ENCODE measurements at regions not wholly inside any gene's neighbourhood (a gene's known extent, or its start where the extent isn't known, plus 50 kb on each side); places are given as distances from the start of the nearest gene placed in this dataset.
"Not testable (repeated sequence)": the region's sequence is repeated elsewhere in the genome, so short reads cannot be mapped to it uniquely, and the experiment has no call there.

DNA sequence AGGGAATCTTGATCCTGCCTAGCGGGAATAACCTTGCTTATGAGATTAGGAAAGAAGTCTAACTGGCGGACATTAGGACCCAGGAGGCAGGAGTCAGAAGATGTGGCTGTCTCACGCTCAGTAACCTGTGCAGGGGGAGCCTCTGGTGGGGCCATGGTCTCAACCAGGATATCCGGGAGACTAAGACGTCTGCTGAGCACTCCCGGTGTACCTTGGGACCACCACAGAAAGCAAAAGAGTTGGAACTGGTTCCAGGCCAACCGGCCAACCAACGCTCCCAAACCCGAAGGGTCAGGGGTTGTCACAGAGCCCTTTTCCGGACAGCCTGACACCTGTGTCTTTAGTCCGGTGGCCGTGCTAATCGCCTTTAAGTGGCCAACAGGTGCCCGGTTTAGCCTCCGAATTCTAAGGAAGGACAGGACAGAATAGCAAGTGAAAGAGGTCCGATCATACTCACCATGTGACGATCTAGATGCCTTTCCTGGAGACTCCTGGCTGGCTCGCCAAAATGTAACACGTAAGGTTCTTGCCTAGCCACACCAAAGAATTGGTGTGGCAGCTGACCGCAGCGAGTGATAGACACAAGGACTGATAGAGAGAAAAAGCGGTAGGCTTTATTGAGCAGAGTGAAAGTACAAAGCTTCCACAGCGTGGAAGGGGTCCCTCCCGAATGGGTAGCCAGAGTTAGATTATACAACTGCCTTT lies 103.9 kb upstream of the DIAPH3 start:
- peak overlapping the region; percentile 88 for H3K27ac ChIP-seq
- TF ChIP-seq, protein P1, sequence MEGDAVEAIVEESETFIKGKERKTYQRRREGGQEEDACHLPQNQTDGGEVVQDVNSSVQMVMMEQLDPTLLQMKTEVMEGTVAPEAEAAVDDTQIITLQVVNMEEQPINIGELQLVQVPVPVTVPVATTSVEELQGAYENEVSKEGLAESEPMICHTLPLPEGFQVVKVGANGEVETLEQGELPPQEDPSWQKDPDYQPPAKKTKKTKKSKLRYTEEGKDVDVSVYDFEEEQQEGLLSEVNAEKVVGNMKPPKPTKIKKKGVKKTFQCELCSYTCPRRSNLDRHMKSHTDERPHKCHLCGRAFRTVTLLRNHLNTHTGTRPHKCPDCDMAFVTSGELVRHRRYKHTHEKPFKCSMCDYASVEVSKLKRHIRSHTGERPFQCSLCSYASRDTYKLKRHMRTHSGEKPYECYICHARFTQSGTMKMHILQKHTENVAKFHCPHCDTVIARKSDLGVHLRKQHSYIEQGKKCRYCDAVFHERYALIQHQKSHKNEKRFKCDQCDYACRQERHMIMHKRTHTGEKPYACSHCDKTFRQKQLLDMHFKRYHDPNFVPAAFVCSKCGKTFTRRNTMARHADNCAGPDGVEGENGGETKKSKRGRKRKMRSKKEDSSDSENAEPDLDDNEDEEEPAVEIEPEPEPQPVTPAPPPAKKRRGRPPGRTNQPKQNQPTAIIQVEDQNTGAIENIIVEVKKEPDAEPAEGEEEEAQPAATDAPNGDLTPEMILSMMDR (IDR thresholded peaks at IDR 0.05), result 0 out of 2 replicates have a peak, but pooled peaks have one; percentile 5
- no peak for TF ChIP-seq ZFX (IDR thresholded peaks at IDR 0.05; ENCODE audit: borderline replicate concordance)

DNA sequence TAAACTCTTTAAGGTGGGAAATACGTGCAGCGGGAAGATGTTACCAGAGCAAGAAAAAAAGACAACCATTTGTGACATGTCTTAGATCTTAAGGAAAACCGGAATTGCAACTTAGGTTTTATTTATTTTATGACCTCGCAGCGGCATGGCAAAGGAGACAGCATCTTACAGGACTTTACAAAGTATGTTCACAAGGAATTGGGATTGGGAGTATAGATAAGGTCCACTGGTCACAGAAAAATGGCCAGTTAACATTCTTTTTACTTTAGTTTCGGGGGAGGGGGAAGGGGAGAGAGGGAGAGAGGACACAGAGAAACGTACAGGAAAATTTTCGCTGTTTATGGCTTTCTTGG lies 104.5 kb upstream of the DIAPH3 start:
- TF ChIP-seq, protein P1 (IDR thresholded peaks at IDR 0.05), result no peak
- no peak for TF ChIP-seq ZFX (IDR thresholded peaks at IDR 0.05; ENCODE audit: borderline replicate concordance)
- H3K27ac ChIP-seq, result peak overlapping the region; percentile 88

DNA sequence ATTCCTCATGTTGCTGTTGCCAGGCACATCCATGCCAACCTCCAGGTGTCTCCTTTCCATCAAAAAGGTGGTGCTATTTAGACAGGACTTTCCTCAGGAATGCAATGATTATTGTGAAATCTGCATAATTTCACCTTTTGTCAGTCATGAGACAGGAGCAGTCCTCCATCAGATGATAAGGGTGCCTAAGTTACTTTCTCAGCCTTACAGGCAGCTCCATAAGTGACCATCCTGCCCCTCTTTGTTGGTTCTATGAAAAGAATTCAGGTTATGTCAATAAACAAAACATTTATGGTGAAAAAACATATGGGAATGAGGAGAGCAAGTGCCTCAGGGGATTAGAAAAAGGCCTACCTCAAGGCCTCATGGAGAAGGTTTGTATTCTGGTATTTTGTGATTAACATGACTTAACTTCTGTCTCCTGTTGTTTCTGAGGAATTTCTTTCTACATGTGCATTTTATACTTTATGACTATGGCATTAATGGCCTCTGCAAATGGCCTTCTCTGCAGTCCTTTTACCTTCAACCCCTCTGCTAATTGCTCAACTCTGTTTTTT lies 110.3 kb upstream of the DIAPH3 start:
- H3K27ac ChIP-seq, result no peak overlapping the region
- no peak for TF ChIP-seq ZFX (IDR thresholded peaks at IDR 0.05; ENCODE audit: borderline replicate concordance)
- TF ChIP-seq, protein P1 (IDR thresholded peaks at IDR 0.05), result no peak

DNA sequence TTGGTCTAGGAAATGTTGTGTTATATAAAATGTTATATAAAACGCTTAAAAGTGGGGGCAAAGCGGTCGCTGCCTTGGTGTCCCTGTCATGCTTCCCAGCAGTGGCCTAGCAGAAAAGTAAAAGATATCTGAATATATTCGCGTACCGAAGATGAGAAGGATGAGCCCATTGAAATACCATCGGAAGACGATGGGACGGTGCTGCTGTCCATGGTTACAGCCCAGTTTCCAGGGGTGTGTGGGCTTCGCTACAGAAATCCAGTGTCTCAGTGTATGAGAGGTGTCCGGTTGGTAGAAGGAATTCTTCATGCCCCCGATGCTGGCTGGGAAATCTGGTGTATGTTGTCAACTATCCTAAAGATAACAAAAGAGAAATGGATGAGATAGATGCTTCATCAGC lies 110.9 kb upstream of the DIAPH3 start:
- TF ChIP-seq ZFX (IDR thresholded peaks at IDR 0.05; ENCODE audit: borderline replicate concordance), result no peak
- TF ChIP-seq, protein P1 (IDR thresholded peaks at IDR 0.05), result no peak
- H3K27ac ChIP-seq, result no peak overlapping the region

DNA sequence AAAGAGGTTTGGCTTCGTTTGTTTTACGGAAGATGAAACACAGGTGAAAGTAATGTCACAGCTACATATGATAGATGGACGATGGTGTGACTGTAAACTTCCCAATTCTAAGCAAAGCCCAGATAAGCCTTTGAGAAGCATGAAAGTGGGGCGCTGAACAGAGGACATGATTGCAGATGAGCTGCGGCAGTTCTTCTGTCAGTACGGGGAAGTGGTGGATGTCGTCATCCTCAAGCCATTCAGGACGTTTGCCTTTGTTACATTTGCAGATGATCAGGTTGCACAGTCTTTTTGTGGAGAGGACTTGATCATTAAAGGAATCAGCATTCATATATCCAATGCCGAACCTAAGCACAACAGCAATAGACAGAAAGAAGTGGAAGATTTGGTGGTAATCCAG lies 111.5 kb upstream of the DIAPH3 start:
- H3K27ac ChIP-seq, result no peak overlapping the region
- TF ChIP-seq, protein P1 (IDR thresholded peaks at IDR 0.05), result no peak
- no peak for TF ChIP-seq ZFX (IDR thresholded peaks at IDR 0.05; ENCODE audit: borderline replicate concordance)

DNA sequence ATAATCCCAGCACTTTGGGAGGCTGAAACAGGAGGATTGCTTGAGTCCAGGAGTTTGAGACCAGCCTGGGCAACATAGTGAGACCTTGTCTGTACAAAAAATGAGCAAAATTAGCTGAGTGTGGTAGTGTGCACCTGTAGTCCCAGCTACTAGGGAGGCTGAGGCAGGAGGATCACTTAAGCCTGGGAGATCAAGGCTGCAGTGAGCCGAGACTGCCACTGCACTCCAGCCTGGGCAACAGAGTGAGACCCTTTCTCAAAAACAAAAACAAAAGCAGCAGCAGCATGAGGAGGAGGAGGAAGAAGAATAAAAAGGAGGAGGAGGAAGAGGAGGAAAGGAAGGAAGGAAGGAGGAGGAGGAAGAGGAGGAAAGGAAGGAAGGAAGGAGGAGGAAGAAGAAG lies 116.5 kb upstream of the TDRD3 start:
- H3K27ac ChIP-seq, result not testable (repeated sequence)

DNA sequence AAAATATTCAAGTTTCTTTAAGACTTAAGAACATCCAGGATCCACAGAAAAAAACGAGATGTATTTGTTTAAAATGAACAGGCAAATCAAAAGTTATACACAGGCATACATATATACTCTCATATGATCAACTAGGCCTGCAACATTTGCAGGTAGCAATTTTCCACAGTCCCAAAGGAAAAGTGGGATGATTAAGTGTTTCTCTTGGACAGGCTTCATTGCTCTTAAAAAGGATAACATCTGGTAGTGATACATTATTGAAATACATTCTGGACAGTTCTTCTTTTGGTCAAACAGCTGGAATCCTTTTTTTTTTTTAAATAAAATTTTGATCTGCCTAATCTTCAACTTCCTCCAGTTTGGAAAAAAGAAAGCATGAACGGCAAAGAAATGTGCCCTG lies 114.8 kb upstream of the TDRD3 start:
- TF ChIP-seq, protein P1 (IDR thresholded peaks at IDR 0.05), result no peak
- TF ChIP-seq ZFX (IDR thresholded peaks at IDR 0.05; ENCODE audit: borderline replicate concordance), result no peak
- H3K27ac ChIP-seq, result no peak overlapping the region

DNA sequence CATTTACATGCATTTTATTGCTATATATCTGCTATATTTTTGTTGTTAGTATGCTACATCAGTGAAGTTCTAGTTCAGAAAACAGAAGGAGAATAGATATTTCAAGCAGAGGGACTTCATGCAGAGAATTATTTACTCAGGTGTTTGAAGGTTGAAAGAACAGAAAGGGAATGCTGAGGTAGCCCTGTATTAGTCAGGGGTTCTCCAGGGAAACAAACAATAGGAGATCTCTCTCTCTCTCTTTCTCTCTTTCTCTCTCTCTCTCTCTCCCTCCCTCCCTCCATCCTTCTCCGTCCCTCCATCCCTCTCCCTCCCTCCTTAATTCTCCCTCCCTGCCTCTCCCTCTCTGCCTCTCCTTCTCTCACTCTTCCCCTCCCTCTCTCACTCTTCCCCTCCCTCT lies 114.3 kb upstream of the TDRD3 start:
- TF ChIP-seq, protein P1 (IDR thresholded peaks at IDR 0.05), result no peak
- no peak for TF ChIP-seq ZFX (IDR thresholded peaks at IDR 0.05; ENCODE audit: borderline replicate concordance)
- no peak overlapping the region for H3K27ac ChIP-seq
